GM21528 (cell line): ENCODE measurements at regions not wholly inside any gene's neighbourhood (a gene's known extent, or its start where the extent isn't known, plus 50 kb on each side); places are given as distances from the start of the nearest gene placed in this dataset.

Experiments used
- ATAC-seq: cut with Tn5 transposase; IDR thresholded peaks from one replicate; pipeline ENCODE4 v1.9.1; 2021; ENCODE audit warnings: mild to moderate bottlenecking, moderate library complexity; ENCODE audit not compliant: unreplicated experiment, low FRiP score

DNA sequence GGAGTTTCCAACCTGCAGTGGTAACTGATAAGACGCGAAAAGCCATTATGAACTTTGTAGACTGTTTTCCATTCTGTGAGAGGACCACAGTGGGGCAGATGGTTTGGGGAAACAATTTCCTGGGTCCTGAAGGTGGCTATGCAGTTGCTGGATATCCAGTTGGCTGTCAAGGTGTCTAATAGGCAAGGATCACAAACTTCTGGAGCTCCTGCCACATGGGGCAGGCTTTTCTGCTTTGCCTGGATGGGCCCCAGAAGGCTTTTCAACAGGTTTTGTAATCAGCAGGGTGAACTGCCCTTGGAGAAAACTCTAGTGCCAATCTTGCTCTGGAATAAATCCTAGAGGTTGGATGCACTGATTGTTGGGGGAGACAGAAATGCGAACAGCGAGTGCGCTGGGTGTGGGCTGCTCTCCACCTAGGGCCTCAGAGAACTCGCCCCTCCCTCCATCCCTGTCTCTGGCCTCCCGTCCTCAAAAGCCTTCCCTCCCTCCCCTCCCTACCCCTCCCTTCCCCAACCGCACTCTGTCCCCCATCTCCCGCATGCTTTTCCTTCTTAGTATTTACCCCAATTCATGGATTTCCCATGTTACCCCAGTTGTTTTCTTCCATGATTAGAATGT is 210.3 kb upstream of the USP24 start:
- no peak for ATAC-seq

GRCh38 chr1:55423376-55423775 is 208.2 kb upstream of the USP24 start:
- no peak for ATAC-seq

DNA sequence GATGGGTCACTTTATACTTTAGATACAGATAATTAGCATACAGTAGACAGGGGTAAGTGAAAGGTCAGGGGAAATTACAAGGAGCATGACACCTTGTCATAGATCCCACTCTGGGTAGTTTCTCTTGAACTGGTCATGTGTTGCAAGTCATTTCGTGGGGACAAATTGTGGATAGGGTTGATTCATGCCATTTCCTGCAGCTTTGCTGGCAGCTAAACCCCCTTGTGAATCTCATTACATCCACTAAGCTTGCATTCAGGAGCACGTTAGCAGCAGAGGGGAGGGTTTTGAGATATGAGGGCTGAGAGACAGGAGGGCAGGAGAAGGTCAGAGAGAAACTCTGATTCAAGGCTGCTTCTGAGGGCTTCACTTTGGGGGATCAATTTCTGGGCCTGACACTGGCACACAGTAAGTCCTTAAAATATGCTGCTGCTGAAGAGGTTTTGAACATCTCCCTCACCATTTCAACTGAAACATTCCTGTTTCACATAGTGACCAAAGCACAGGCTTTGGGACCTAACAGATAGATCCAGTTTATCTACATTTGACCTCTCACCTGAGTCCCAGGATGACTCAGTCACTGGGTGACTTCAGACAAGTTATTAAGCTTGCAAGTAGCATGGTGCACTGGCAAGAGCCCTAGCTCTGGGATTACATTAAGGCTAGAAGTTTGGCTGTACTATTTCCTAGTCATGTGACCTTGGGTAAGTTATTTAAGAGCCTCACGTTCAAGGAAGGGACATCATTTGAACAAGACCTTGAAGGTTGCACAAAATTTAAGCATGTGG is 206.0 kb upstream of the USP24 start:
- no peak for ATAC-seq

DNA sequence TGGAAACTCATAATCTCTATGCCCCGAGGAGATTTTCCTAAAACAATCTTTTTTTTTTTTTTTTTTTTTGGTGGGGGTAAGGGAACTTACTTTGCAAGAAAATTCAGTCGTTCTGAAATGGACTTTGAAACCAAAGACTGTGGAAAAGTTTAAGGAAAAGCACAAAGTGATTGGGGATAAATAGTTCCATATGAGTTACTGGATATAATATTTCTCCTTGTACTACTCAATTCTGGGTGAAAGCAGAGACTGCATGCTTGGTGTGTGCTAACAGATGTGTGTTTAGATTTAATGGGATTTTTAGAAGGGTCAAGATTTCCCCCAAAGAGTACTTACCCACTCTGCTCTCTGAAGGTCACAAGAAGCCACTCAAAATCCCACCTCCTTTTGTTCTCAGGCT is 204.9 kb upstream of the USP24 start:
- no peak for ATAC-seq

- no peak for ATAC-seq
These were observed 203.2 kb upstream of the USP24 start for GRCh38 chr1:55418208-55419000.

- ATAC-seq: no peak
These were observed 201.1 kb upstream of the USP24 start for GRCh38 chr1:55416164-55416842.

GRCh38 chr1:55413286-55413685 is 198.1 kb upstream of the USP24 start:
- ATAC-seq: no peak

DNA sequence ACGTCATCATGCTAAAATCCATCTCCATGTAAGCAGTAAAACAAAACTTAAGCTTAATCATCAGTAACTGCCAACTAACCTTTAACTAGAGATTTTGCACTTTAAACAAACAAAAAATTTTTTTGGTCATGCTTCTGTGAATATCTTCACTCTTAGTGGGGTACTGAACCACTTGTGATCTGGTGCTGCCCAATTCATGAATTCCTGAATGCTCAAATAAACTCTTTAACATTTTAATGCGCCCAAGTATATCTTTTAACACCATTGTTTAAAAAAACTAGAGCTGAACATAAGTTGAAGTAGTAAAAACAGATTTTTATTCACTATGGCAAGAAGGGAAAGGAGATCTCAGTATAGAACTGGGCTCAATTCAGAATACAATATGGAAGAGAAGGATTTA is 196.9 kb upstream of the USP24 start:
- no peak for ATAC-seq

- no peak for ATAC-seq
These were observed 187.7 kb upstream of the USP24 start for GRCh38 chr1:55402671-55403464.

- no peak for ATAC-seq
These were observed 187.0 kb upstream of the USP24 start for GRCh38 chr1:55402142-55402541.

DNA sequence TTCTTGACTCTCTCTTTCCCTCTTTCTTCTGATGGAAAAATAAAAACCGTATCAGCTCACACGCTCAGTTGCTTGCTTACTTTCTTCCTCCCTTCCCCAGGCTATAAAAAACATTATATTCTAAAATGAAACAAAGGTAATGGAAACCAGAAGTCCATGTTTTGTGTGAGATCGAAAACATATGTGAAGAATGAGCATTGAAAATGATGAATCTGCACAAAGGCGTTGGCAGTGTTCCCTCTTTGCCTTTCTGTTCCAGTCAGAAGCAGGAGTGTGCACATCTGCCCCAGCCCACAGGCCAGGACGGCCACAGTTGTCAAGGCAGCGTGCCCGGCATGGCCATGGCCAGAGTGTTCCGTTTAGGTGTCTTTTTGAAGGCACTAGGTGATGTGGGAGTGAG is 185.3 kb upstream of the USP24 start:
- ATAC-seq: no peak

GRCh38 chr1:55399346-55399745 is 184.2 kb upstream of the USP24 start:
- no peak for ATAC-seq

- ATAC-seq: no peak
These were observed 181.3 kb upstream of the USP24 start for GRCh38 chr1:55396381-55396891.

GRCh38 chr1:55388960-55389359 is 173.8 kb upstream of the USP24 start:
- no peak for ATAC-seq

GRCh38 chr1:55387145-55387544 is 172.0 kb upstream of the USP24 start:
- ATAC-seq: no peak

GRCh38 chr1:55386456-55386855 is 171.3 kb upstream of the USP24 start:
- ATAC-seq: no peak

- ATAC-seq: no peak
These were observed 170.3 kb upstream of the USP24 start for GRCh38 chr1:55385402-55386018.

GRCh38 chr1:55384637-55385036 is 169.5 kb upstream of the USP24 start:
- ATAC-seq: no peak

DNA sequence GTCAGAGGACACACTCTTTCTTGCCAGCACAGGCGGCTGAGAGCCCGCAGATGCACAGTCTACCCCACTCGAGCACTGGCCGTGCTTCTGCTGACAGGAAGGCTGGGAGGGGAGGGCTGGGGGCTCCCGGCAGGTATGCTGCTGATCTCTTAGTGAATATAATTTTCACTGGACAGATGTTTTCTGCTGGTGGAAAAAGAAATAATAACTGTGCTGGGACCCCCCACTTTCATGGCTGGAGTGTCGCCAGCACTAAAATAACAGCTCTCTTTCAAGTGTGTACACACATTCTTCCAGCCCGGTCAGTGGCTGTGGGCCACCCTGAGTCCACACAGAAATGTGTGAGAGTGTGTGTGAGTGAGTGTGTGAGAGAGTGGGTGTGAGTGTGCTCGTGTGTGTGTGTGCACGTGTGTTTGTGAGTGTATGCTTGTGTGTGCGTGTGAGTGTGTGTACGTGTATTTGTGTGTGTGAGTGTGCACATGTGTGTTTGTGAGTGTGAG is 167.7 kb upstream of the USP24 start:
- no peak for ATAC-seq
